Activated CD8-positive, alpha-beta memory T cell treated with anti-CD3 and anti-CD28 coated beads for 24 hours (primary cell): ENCODE measurements at regions not wholly inside any gene's neighbourhood (a gene's known extent, or its start where the extent isn't known, plus 50 kb on each side); places are given as distances from the start of the nearest gene placed in this dataset.

Experiments used
- DNase-seq: peaks from one replicate; pipeline ENCODE4 v3.0.0-alpha.2; 2020

DNA sequence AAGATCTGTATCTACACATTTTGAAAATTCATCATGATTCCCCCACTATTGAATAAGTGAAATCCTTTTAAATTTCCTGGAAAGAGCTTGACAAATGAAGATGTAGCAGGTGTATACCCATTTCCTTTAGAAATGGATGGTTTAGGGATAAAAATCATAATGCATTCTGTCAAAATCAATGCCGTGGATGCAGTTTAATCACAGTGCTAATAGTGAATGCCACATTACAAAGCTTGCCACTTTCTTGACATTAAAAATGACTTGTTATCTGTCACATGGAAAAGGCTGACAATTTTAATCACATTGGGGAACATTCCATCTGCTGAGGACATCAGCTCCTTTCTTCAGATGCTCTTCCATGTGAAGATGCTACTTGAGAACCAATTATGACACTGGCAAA lies 229.6 kb downstream of the GPAM start:
- DNase-seq = no peak

DNA sequence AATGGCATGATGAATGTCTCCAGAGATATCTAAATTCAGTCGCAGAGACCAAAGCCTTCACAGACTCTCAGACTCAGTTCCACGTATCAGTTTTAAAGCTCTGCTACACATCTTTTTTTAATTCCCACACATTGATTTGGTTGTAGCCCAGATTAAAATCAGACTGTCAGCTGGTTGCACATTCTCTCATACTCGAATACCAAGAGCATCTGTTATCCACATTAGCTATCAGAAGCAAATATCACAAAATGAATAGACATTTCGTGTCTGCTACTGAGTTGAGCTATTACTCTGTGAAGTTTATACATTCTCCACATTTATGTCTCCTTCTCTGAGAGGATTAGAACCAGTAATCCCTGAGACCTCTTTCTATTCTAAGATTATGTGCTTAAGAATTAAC lies 229.2 kb downstream of the GPAM start:
- no peak for DNase-seq

DNA sequence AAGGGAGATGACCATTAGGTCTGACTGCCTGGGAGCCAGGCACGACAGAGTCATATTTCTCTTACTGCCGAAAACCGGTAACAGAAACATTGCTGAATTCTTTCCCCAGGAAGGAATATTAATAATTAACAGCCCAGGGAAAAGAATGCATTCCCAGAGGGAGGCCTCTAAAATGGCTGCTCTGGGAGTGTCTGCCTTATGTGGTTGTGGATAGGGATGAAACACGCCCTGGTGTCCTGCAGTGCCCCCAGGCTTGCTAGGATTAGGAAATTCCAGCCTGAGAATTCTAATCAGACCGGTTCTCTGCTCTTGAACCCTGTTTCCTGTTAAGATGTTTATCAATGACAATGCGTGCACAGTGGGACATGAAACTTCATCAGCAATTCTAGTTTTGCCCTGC lies 226.7 kb downstream of the GPAM start:
- no peak for DNase-seq

DNA sequence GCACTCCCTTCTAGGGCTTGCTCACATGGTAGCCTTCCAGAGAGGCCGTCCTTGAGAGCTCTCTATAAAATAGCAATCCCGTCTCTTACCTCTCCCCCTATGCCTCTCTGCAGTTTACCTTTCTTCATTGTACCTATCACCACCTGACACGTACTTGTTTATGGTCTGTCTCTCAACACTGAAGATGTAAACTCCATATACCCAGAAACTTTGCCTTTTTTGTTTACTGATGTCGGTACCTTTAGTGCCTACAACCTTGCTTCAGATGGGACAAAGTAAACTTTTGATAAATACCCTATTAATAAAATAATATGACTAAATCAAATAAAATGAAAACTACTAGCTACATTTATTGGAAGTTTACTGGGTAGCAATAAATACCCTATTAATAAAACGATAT lies 220.6 kb downstream of the GPAM start:
- no peak for DNase-seq

DNA sequence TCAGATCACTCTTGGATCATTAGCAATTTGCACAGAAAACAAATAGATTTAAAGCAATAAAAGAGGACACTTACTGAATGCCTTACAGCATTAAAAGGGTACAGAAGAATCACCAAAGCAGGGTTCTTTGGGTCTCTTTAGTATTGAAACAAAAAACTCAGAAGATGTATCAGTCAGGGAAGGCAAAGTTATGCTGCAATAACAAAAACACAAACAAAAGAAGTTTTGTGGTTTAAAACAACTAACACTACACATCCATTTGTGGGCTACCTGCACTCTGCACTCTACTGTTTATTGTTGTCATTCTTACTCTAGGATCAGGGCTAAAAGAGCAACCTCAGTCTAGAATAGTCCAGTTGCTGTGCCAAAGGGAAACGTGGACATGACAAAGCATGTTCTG lies 216.4 kb downstream of the GPAM start:
- DNase-seq = no peak

DNA sequence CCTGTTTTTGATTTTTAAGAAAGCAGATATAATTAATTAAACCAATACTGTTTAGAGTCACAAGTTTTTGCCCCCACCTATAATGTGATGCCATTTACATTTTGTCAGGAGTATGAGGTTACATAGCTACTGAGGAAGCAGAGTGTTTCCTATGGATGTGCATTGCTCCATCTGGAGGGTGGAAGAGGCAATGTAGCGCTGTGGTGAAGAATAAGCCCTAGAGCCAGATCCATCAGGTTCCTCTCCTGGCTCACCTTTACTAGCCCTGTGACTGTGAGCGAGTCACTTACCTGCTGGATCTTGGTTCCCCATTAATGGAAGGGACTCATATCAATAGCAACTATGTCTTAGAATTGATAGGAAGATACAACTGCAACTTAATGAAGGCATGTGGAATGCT lies 216.0 kb downstream of the GPAM start:
- no peak for DNase-seq

DNA sequence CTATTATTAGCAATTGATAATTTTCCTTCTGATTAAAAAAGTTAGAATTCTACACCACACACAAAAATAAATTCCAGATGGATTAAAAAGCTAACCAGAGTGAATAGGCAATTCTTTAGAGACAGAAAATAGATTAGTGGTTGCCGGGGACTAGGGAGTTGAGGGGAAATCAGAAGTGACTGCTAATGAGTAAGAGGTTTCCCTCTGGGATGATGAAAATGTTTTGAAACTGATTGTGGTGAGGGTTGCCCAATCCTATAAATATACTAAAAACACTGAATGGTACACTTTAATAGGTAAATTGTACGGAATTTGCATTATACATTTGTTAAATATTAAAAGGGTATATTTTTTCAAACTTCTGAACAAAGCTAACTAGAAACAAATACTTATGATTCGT lies 214.9 kb downstream of the GPAM start:
- DNase-seq = no peak

DNA sequence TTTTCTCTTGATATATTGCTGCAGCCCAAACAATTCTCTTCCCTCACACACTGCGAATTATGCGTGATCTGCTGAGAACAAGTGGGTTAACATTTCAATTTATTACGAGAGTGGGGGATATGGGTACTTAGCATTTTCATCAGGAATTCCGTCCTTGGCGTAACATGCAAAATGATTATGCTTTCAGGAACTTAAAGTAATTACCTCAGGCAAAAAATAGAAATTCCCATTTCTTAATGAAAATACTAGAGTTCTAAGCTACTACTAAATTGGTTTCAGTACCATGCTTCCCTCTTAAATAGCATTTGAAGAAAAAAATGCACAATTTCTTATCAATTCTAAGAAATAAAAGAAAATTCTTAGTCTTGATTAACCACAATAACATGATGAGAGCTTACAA lies 213.5 kb downstream of the GPAM start:
- DNase-seq = no peak

DNA sequence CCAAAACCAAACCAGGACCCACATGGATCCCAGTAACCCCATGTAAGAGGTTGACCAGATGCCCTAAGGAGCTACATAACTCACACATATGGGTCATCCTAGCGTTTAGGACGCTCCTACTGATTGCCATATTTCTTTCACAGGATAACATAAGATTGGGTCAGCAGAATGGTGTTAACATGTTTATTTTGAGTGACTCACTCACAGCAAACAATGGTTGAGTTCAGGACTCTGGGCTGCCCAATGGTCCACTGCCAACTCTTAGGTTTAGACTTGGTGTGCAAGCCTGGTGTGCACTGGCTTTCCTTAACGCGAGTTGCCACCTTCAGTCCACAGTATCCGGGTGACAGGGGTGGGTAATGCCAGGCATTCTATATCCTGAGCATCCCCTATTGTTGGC lies 211.5 kb downstream of the GPAM start:
- no peak for DNase-seq

GRCh38 chr10:111973306-111973705 lies 210.3 kb downstream of the GPAM start:
- no peak for DNase-seq

GRCh38 chr10:111973826-111974225 lies 209.7 kb downstream of the GPAM start:
- no peak for DNase-seq

DNA sequence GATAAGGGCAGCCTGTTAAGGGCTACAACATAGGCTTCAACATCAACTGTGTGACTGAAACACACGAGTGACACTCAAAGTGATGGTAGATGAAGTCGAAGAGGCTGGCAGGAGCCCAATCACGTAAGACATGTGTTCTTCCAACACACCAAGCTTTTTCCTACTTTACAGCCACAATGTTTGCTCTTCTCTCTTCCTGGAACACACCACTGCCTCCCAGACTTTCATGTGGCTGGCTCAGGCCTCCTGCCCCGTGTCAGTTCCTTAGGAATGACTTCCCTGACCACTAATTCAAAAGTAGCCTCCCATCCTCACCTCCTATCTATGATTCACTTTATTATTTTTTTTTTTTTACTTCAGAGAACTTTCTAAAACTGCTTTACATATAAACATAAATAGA lies 209.2 kb downstream of the GPAM start:
- DNase-seq = no peak

DNA sequence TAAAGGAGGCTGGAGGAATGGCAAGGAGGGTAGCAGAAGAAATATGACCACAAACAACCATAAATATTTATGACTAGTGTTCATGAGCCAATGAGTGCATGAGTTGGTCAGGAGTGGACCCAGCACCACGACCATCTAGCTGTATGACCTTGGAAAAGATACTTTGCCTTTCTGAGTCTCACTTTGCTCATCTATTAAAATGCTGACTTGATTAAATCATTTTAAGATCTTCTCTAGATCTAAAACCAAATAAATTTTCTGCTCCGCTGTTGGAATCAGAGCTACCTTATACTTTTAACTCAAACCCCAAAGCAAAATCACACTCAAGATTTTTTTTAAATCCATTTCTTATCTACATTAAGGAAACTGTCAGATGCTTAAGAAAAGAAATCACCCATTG lies 207.0 kb downstream of the GPAM start:
- DNase-seq = no peak

DNA sequence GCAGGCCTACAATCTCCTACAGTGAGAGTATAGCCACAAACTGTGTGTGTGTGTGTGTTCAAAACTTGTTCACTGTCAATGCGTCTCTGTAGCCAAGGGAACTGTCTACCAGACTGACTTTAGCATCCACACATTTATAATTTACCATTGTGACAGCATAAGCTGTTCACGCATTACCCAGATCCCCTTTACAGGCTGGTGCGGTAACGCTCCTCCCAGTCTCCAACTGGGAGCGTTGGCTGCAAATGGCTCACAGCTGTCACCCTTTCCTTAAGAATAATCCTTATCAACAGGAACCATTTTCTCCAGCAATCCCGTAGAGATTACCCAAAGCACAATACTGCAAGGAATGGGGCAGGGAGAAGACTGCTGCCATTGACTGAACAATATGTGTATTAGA lies 199.5 kb downstream of the GPAM start:
- no peak for DNase-seq

- no peak for DNase-seq
Measured at GRCh38 chr10:111986079-111986478, 197.5 kb downstream of the GPAM start.

GRCh38 chr10:111988646-111989045 lies 194.9 kb downstream of the GPAM start:
- no peak for DNase-seq

GRCh38 chr10:111989136-111989911 lies 194.2 kb downstream of the GPAM start:
- no peak for DNase-seq

GRCh38 chr10:111990734-111991133 lies 192.8 kb downstream of the GPAM start:
- no peak for DNase-seq

DNA sequence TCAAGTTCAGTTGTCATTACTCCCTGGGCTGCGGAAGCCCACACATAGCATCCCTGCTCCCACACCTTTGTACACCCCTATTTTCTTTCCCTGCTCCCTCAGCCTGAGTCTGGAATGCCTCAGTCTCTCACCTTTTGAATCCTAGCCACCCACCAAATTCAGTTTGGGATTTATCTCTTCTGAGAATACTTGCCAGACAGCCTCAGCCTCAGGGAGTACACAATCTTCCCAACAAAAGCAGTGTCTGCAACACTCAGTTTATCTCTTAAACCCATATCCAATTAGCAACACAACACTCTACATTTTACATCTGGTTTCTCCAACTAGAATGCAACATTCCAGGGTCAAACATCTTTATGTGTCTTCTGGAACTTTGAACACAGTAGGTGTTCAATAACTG lies 190.2 kb downstream of the GPAM start:
- DNase-seq = no peak

- no peak for DNase-seq
Measured at GRCh38 chr10:111993872-111994426, 189.6 kb downstream of the GPAM start.

DNA sequence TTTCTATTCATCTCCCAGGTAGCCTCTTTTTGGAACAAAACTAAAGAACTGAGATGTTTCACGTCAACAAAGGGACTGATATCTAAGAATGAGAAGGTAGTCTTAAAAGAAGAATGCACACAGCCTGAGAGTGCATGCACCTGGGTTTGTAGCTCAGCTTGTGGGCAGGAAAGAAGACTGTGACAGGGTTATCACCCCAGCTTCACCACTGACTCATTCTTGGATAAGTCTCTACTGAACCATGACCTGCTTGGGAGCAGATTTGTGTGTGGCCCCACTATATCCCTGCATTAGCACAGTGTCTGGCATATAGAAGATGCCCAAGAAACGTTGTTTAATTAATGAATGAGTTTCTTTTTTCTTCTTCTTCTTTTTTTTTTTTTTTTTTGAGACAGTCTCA lies 187.5 kb downstream of the GPAM start:
- no peak for DNase-seq

GRCh38 chr10:111998728-111999127 lies 184.8 kb downstream of the GPAM start:
- no peak for DNase-seq

DNA sequence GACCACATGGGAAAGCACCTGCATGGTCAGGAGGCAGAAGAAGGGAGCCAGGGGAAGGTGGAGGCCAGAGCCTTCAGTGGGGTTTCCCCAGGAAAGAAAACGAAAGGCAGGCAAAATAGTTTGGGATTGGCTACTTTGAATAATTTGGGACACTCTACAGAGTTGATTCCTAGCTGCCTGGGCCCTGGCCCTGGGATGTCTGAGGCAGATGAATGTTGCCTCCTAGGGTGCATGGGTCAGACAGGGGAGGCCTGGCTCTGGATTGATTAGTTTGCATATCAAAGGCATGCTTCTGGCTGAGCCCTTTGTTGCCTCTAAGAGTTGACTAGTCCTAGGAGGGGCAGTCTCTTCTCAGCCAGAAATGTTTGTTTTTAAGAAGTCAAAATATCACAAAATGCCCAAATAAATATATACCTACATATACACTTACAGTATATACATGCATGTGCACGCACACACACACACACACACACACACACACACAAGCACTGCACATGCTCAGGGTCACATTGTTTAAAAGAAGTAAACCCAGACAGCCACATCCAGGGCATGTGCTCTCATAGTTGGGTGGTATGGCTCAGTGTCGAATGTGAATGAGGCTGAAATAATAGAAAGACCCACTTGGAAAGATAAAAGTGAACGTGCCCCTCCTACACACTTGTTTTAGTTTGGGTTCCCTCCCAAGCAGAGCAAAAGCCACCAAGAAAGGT lies 184.2 kb downstream of the GPAM start:
- no peak for DNase-seq

DNA sequence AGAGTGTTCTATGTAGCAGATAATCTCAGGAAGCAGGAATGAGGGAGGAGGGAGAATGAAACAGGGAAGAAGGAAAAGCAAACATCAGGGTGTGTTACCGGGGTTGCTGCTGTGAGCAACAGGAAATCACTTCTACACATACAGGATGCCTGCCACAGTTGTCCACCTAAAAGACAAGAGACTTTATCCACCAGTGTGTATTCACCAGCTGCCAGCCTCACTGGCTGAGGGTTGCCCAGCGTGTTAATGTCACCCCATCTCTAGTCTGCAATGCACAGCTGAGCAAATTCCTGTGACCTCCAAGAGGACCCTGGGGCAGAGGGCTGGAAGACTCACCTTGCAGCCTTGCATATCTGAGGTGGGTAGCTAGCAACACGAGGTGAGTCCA lies 183.7 kb downstream of the GPAM start:
- no peak for DNase-seq

- no peak for DNase-seq
Measured at GRCh38 chr10:112000466-112000865, 183.1 kb downstream of the GPAM start.
